ENCODE measurements at regions not wholly inside any gene's neighbourhood (a gene's known extent, or its start where the extent isn't known, plus 50 kb on each side); places are given as distances from the start of the nearest gene placed in this dataset.

DNA sequence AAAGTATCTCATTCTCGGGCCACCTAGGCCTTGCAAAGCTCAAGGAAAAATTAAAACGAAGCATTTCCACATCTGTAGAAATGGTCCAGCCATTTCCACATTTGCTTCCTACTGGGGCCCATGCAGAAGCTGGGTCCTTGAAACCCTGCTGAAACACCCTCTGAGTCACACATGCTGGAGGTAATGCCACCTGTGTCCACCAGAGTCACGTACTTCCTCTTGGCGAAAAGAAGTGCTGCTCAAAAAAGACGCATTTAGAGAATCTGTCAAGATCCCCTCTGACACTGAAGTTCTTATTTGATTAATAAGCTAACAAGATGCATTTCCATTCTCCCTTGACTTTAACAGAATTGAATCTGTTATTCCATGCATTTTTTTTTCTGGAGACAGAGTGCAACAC, 423.2 kb downstream of the PREX1 start:
- TF ChIP-seq POLR2AphosphoS5 (IDR thresholded peaks at IDR 0.05; ENCODE audit: low read depth, low read length) (no peak), POLR2A (IDR thresholded peaks at IDR 0.05; ENCODE audit: low read depth, low read length) (no peak), TAF1 (IDR thresholded peaks at IDR 0.05; ENCODE audit: borderline replicate concordance, low read depth, low read length) (no peak)
